ENCODE measurements at regions not wholly inside any gene's neighbourhood (a gene's known extent, or its start where the extent isn't known, plus 50 kb on each side); places are given as distances from the start of the nearest gene placed in this dataset.

DNA sequence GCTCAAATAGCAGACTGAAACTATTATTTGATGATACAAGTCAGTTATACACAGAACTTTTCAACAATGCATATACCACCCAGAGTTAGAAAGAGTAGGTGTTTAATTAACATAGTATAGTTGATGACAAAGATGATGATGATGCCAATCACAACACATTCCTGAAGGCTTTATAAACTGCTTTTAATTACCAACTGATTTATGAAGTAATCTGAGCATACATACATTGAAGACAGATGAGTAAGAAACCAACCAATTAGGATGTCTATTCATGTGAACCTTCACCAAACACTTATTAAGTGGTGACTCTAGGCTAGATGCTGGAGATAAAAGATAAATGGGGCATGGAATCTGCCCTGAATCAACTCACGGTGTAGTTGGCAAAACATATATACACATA is 600.9 kb upstream of the FLRT2 start:
- Histone ChIP-seq H3K27ac (ENCODE audit: low read length) (no peak overlapping the region), H3K9me3 (ENCODE audit: control insufficient read depth, insufficient read depth, low read depth, low read length) (no peaks in the 10 kb centered on the region), H3K27me3 (ENCODE audit: control insufficient read depth, insufficient read depth, low read length) (no peaks in the 10 kb centered on the region), H3K4me1 (ENCODE audit: control insufficient read depth, insufficient read depth, low read length) (no peaks in the 10 kb centered on the region), H3K36me3 (ENCODE audit: control insufficient read depth, insufficient read depth, low read length) (no peaks in the 10 kb centered on the region), H3K4me3 (ENCODE audit: low read depth in 2 of 2, low read length in 2 of 2) (no peak overlapping the region)
- no peak for DNase-seq (ENCODE audit: low read depth, low spot score)
- POLR2A ChIA-PET, result no interaction called here
- no peak for ATAC-seq
- BruUV-seq (replicated peaks), result no TSS peak
- TF ChIP-seq, protein P1, sequence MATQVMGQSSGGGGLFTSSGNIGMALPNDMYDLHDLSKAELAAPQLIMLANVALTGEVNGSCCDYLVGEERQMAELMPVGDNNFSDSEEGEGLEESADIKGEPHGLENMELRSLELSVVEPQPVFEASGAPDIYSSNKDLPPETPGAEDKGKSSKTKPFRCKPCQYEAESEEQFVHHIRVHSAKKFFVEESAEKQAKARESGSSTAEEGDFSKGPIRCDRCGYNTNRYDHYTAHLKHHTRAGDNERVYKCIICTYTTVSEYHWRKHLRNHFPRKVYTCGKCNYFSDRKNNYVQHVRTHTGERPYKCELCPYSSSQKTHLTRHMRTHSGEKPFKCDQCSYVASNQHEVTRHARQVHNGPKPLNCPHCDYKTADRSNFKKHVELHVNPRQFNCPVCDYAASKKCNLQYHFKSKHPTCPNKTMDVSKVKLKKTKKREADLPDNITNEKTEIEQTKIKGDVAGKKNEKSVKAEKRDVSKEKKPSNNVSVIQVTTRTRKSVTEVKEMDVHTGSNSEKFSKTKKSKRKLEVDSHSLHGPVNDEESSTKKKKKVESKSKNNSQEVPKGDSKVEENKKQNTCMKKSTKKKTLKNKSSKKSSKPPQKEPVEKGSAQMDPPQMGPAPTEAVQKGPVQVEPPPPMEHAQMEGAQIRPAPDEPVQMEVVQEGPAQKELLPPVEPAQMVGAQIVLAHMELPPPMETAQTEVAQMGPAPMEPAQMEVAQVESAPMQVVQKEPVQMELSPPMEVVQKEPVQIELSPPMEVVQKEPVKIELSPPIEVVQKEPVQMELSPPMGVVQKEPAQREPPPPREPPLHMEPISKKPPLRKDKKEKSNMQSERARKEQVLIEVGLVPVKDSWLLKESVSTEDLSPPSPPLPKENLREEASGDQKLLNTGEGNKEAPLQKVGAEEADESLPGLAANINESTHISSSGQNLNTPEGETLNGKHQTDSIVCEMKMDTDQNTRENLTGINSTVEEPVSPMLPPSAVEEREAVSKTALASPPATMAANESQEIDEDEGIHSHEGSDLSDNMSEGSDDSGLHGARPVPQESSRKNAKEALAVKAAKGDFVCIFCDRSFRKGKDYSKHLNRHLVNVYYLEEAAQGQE (IDR thresholded peaks at IDR 0.05; ENCODE audit: insufficient read depth in 1 of 2, low read depth in 2 of 2, low read length in 1 of 2), result no peak
- TF ChIP-seq, protein P2, sequence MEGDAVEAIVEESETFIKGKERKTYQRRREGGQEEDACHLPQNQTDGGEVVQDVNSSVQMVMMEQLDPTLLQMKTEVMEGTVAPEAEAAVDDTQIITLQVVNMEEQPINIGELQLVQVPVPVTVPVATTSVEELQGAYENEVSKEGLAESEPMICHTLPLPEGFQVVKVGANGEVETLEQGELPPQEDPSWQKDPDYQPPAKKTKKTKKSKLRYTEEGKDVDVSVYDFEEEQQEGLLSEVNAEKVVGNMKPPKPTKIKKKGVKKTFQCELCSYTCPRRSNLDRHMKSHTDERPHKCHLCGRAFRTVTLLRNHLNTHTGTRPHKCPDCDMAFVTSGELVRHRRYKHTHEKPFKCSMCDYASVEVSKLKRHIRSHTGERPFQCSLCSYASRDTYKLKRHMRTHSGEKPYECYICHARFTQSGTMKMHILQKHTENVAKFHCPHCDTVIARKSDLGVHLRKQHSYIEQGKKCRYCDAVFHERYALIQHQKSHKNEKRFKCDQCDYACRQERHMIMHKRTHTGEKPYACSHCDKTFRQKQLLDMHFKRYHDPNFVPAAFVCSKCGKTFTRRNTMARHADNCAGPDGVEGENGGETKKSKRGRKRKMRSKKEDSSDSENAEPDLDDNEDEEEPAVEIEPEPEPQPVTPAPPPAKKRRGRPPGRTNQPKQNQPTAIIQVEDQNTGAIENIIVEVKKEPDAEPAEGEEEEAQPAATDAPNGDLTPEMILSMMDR (IDR thresholded peaks at IDR 0.05), result no peak
- no peak for TF ChIP-seq TCF7L2 (IDR thresholded peaks at IDR 0.05; ENCODE audit: low read depth, low read length)
- CTCF ChIA-PET, result no interaction called here
- in situ Hi-C loops (cut with HindIII; ENCODE audit: low pct_unique_long_range_greater_than_20kb, low sequenced_read_pairs) (no loop called here), intact Hi-C loops (cut with micrococcal nuclease; ENCODE audit: unreplicated experiment) (no loop called here)

DNA sequence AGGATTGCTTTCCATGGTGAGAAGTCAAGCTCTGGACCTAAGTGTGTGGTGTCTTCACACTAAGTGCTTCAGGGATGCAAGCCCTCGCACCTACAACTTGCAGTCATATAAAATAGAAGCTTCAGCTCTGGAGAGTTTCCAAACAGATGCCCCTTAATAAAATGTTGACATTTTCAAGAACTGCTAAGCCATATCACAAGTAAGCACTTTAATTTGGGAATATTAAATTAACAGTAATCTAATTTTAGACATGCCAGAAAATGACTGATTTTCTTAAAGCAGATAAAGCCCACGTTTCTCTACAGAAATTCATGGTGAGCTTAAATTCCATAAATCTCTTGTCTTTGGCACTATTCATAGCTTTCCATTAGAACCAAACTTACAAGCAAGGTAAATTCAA is 600.1 kb upstream of the FLRT2 start:
- intact Hi-C loops (cut with micrococcal nuclease; ENCODE audit: unreplicated experiment) (no loop called here), in situ Hi-C loops (cut with HindIII; ENCODE audit: low pct_unique_long_range_greater_than_20kb, low sequenced_read_pairs) (no loop called here)
- Histone ChIP-seq H3K9me3 (ENCODE audit: control insufficient read depth, insufficient read depth, low read depth, low read length) (no peaks in the 10 kb centered on the region), H3K36me3 (ENCODE audit: control insufficient read depth, insufficient read depth, low read length) (no peaks in the 10 kb centered on the region), H3K4me1 (ENCODE audit: control insufficient read depth, insufficient read depth, low read length) (no peaks in the 10 kb centered on the region), H3K4me3 (ENCODE audit: low read depth in 2 of 2, low read length in 2 of 2) (no peak overlapping the region), H3K27ac (ENCODE audit: low read length) (no peak overlapping the region), H3K27me3 (ENCODE audit: control insufficient read depth, insufficient read depth, low read length) (no peaks in the 10 kb centered on the region)
- no TSS peak for BruUV-seq (replicated peaks)
- no peak for ATAC-seq
- ChIA-PET CTCF (no interaction called here), POLR2A (no interaction called here)
- TF ChIP-seq TCF7L2 (IDR thresholded peaks at IDR 0.05; ENCODE audit: low read depth, low read length), result no peak
- no peak for TF ChIP-seq POLR2AphosphoS5 (IDR thresholded peaks at IDR 0.05; ENCODE audit: low read depth, low read length)
- no peak for TF ChIP-seq SIN3A (IDR thresholded peaks at IDR 0.05; ENCODE audit: borderline replicate concordance, insufficient read depth, low read depth, low read length)
- TF ChIP-seq, protein P1 (IDR thresholded peaks at IDR 0.05; ENCODE audit: insufficient read depth in 1 of 2, low read depth in 2 of 2, low read length in 1 of 2), result no peak
- TF ChIP-seq, protein P2 (IDR thresholded peaks at IDR 0.05), result no peak
- DNase-seq (ENCODE audit: low read depth, low spot score), result no peak
